ENCODE measurements at regions not wholly inside any gene's neighbourhood (a gene's known extent, or its start where the extent isn't known, plus 50 kb on each side); places are given as distances from the start of the nearest gene placed in this dataset.
"Not testable (repeated sequence)": the region's sequence is repeated elsewhere in the genome, so short reads cannot be mapped to it uniquely, and the experiment has no call there.

DNA sequence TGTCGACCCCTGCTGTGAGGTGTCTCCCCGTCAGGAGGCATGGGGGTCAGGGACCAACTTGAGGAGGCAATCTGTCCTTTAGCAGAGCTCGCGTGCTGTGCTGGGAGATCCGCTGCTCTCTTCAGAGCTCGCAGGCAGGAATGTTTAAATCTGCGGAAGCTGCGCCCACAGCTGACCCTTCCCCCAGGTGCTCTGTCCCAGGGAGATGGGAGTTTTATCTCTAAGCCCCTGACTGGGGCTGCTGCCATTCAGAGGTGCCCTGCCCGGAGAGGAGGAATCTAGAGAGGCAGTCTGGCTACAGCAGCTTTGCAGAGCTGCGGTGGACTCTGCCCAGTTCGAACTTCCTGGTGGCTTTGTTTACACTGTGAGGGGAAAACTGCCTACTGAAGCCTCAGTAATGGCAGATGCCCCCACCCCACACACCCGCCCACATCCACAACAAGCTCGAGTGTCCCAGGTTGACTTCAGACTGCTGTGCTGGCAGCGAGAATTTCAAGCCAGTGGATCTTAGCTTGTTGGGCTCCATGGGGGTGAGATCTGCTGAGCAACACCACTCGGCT lies 133.1 kb downstream of the CENPC start:
- not testable (repeated sequence) for DNase-seq (ENCODE audit: low read depth); H3K4me3 ChIP-seq (ENCODE audit: low read depth, low read length)

DNA sequence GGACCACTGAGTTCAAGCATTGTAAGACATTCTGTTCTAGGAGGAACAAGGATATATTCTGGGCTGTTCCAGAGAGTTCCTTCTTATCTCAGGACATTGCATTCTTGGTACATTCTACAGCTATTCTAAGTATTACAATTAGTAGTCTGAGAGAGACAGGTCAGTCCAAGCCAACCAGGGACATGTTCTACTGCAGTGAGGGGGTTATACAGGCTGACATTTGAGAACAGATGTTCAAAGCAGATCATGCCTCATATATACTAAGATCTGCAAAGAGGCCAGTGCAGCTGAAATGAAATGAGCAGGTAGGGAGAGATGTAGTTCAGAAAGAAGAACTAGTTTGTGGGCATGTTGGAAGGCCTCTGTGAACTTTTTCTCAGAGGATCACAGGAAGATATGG lies 142.0 kb downstream of the CENPC start:
- TF ChIP-seq, protein P1, sequence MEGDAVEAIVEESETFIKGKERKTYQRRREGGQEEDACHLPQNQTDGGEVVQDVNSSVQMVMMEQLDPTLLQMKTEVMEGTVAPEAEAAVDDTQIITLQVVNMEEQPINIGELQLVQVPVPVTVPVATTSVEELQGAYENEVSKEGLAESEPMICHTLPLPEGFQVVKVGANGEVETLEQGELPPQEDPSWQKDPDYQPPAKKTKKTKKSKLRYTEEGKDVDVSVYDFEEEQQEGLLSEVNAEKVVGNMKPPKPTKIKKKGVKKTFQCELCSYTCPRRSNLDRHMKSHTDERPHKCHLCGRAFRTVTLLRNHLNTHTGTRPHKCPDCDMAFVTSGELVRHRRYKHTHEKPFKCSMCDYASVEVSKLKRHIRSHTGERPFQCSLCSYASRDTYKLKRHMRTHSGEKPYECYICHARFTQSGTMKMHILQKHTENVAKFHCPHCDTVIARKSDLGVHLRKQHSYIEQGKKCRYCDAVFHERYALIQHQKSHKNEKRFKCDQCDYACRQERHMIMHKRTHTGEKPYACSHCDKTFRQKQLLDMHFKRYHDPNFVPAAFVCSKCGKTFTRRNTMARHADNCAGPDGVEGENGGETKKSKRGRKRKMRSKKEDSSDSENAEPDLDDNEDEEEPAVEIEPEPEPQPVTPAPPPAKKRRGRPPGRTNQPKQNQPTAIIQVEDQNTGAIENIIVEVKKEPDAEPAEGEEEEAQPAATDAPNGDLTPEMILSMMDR (conservative IDR thresholded peaks at IDR 0.05; ENCODE audit: low read depth, low read length), result no peak
- DNase-seq (ENCODE audit: low read depth), result no peak
- H3K4me3 ChIP-seq (ENCODE audit: low read depth, low read length), result no peak overlapping the region

DNA sequence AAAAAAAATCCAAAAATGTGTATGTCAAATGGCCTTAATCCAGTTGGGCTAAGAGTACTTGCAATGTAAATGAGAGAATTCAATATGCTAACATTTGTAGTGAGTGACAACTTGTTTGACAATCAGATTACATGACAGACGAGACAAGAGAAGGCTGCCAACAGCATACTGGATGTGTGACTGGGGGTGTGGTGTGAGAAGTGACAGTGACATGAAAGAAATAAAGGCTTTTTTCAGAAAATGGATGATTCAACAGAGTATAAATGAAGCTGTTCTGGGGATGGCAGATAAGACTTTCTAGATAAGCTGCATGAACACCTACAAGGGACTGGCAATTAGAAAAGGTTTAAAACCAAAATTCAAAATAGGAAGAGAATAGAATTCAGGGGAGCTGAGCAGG lies 143.4 kb downstream of the CENPC start:
- DNase-seq (ENCODE audit: low read depth), result no peak
- TF ChIP-seq, protein P1 (conservative IDR thresholded peaks at IDR 0.05; ENCODE audit: low read depth, low read length), result no peak
- H3K4me3 ChIP-seq (ENCODE audit: low read depth, low read length), result no peak overlapping the region

DNA sequence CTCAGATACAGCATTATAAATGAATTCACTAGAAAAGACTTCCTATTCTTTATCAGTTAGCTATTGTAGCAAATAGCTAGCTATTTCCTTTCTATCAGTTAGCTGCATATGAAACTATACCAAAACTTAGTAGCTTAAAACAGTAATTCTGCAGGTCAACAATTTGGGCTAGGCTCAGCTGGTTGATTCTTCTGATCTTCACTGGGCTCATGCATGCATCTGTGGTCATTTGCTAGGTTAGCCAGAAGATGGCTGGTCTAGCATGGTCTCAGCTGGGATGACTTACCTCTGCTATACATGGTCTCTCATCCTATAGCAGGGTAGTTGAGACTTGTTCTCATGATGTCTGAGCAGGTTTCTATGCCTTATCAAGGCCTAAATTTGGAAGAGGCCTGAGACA lies 147.4 kb downstream of the CENPC start:
- DNase-seq (ENCODE audit: low read depth), result no peak
- TF ChIP-seq, protein P1 (conservative IDR thresholded peaks at IDR 0.05; ENCODE audit: low read depth, low read length), result no peak
- H3K4me3 ChIP-seq (ENCODE audit: low read depth, low read length), result no peak overlapping the region

DNA sequence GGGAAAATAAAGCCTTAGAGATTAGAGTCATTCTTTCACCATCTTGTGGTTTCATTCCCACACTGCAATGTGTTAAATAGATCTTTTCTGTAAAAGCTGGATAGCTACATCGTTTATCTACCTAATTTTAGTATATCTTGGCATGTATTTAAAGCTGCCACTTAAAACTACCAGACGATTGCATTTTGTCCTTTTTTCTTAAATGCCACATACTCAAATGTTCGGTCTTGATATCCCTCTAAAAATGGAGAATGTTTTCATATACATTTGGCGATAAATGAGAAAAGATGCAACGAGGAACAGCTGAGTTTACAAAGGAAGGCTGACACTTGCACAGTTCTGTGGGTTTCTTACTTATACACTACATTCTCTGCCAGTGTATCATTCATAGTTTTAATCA lies 148.3 kb downstream of the CENPC start:
- no peak for DNase-seq (ENCODE audit: low read depth)
- TF ChIP-seq, protein P1 (conservative IDR thresholded peaks at IDR 0.05; ENCODE audit: low read depth, low read length), result no peak
- H3K4me3 ChIP-seq (ENCODE audit: low read depth, low read length), result no peak overlapping the region

DNA sequence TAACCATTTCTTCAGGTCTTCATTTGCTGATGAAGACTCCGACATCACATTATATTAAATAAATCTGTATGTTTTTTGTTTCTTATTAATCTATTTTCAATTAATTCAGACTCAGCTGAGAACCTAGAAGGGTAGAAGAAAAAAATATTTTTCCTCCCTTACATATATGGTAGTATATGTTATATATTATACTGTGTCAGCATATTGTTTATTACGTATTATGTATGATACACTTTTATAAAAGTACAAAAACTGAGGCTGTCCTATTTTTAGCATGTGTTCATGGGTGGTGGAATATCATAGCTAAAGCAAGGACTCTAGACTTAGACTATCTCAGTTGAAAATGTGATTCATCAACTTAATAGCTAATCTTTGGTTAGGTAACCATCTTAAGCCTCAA lies 149.3 kb downstream of the CENPC start:
- TF ChIP-seq, protein P1 (conservative IDR thresholded peaks at IDR 0.05; ENCODE audit: low read depth, low read length), result no peak
- no peak overlapping the region for H3K4me3 ChIP-seq (ENCODE audit: low read depth, low read length)
- no peak for DNase-seq (ENCODE audit: low read depth)

DNA sequence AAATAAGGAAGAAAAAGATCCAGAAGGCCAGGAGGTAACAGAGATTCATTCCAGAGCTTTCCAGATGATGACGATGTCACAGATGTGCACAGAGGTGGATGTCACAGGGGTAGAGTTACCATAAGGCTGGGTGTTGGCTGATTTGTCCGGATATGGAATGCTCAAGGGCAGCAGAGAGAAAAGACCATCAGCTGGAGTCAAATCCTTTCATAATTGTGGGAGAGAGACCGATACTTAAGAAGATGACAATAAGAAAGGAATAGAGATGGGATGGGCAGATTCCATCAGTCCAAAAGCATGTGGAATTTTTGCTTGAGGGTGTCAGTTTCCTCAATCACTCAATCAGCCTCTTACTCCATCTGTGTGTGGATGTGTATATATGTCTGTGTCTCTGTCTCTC lies 150.4 kb downstream of the CENPC start:
- H3K4me3 ChIP-seq (ENCODE audit: low read depth, low read length), result no peak overlapping the region
- TF ChIP-seq, protein P1 (conservative IDR thresholded peaks at IDR 0.05; ENCODE audit: low read depth, low read length), result no peak
- no peak for DNase-seq (ENCODE audit: low read depth)
